ENCODE measurements at regions not wholly inside any gene's neighbourhood (a gene's known extent, or its start where the extent isn't known, plus 50 kb on each side); places are given as distances from the start of the nearest gene placed in this dataset.
"Not testable (repeated sequence)": the region's sequence is repeated elsewhere in the genome, so short reads cannot be mapped to it uniquely, and the experiment has no call there.

DNA sequence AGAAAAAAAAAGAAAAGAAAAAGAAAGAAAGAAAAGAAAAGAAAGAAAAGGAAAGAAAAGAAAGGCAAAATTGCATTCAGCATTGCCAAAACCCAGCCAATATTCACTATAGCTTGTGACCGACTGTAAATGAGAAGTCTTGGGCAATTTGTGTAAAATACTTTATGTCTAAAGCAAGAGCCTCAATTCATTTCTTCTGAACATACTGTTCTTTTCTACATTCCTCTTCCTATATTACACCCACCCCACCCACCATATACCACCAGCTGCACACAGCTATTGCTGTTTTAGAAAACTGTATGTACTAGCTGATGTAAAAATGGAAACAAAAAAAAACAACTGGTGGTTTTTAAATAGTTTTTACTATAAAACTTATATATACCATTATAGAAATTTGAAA lies 156.9 kb upstream of the TTC29 start:
- DNase-seq (ENCODE audit: low read depth in 2 of 2): no peak

- DNase-seq (ENCODE audit: low read depth in 2 of 2): no peak
Observed at GRCh38 chr4:147103403-147103946, 157.8 kb upstream of the TTC29 start.

DNA sequence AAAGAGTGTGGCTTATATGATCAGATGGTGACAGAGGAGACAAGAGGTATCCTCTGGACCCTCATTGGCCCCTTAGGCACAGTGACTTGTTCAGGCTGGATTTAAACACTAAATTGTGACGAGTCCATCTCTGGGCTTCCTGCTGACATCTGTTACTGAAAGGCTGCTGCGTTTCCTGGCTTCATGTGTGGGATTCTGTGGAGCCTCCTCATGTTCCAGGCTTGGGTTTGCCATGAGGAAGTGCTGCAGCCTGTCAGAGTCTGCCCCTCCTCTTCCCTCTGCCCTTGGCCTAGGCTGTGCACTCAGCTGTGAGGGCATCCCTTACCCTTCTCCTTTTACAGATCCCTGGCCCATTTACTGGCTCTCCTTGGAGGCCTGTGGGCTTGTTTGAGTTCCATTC lies 159.1 kb upstream of the TTC29 start:
- DNase-seq (ENCODE audit: low read depth in 2 of 2): no peak

DNA sequence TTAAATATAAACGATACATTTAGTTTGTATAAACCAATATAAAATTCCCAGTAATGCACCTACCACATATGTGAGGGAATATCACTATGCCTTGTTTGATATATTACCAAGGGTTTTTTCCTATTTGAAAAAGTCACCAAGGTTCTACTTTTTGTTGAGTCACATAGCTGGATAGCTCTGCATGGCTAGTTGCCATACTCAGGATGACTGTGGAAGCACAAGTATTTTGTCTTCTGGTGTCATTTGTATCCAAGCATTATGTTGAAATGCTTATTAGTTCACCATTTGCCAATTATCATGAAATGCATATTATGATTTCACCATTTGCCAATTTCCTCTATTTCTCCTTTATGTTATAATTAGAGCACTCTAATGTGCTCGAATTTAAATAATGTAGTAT lies 162.7 kb upstream of the TTC29 start:
- no peak for DNase-seq (ENCODE audit: low read depth in 2 of 2)

DNA sequence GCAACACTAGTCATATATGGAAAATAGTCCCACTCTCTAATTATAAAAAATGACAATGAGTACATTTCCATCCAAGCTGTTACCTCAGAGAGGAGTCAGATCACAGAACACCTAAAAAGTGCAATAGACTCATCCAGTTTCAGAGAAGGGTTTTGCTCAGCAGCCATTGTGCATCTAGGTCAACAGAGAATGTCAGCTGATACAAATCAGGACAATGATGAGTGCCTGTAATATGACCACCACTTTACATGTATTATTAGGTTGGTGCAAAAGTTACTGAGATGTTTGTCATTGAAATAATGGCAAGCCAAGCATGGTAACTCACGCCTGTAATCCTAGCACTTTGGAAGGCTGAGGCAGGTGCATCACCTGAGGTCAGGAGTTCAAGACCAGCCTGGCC lies 164.1 kb upstream of the TTC29 start:
- no peak for DNase-seq (ENCODE audit: low read depth in 2 of 2)

- DNase-seq (ENCODE audit: low read depth in 2 of 2): no peak
Observed at GRCh38 chr4:147110473-147111367, 165.1 kb upstream of the TTC29 start.

- not testable (repeated sequence) for DNase-seq (ENCODE audit: low read depth in 2 of 2)
Observed at GRCh38 chr4:147112196-147112595, 166.5 kb upstream of the TTC29 start.

- DNase-seq (ENCODE audit: low read depth in 2 of 2): no peak
Observed at GRCh38 chr4:147117431-147117830, 171.8 kb upstream of the TTC29 start.

DNA sequence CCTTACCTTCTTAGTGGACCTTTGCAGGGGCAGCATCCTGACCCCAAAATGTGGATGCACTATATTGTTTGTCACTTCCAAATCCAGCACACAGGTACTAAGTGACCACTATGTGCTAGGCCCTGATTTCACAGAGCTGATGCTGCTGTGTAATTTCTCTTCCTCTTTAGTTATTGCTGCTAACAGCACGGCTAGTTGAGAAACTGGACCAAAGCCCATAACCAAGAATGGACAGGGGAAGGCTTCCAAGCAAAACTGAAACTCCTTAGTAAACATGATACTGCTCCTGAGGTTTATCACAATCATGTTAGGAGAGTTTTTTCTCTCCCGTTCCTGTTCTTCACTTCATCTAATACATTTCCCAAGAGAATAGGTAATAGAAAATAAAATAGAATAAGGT lies 172.9 kb upstream of the TTC29 start:
- no peak for DNase-seq (ENCODE audit: low read depth in 2 of 2)

- no peak for DNase-seq (ENCODE audit: low read depth in 2 of 2)
Observed at GRCh38 chr4:147122685-147123084, 177.0 kb upstream of the TTC29 start.

GRCh38 chr4:147123146-147123545 lies 177.5 kb upstream of the TTC29 start:
- no peak for DNase-seq (ENCODE audit: low read depth in 2 of 2)

DNA sequence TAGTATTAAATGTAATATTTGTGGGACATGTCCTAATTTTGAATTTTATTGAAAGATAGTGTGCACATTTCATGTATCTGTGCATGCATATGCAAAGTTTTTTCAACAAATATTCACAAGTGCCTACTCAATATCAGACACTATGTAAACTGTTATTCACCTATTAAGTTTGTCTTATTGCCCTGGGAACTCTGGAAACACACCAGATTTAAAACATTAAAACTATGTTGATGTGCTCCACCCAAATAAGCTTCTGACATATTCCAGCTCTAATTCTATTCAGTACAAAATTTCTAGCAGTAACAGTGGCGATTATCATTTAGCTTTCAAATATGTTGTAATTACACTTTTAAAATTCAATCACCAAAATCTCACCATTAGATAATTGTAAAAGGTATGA lies 183.1 kb upstream of the TTC29 start:
- DNase-seq (ENCODE audit: low read depth in 2 of 2): no peak

DNA sequence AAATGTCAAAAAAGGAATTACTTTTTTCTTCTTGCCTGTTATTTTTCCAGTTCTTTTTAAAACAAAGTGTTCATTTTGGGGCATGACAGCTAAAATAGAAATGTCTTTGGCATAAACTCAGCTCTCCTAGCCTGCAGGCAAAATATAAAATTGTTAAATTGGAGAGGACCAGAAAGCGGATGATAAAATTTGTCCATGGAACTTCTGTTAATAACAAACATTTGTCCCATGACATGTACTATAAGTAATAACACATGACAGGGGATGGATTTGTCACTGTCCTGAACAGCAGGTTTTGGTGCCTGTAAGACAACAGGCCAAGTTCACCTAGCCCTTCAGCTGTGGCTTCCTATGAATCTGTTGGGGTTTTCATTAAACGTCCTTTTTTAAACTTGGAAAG lies 184.0 kb upstream of the TTC29 start:
- DNase-seq (ENCODE audit: low read depth in 2 of 2): no peak

DNA sequence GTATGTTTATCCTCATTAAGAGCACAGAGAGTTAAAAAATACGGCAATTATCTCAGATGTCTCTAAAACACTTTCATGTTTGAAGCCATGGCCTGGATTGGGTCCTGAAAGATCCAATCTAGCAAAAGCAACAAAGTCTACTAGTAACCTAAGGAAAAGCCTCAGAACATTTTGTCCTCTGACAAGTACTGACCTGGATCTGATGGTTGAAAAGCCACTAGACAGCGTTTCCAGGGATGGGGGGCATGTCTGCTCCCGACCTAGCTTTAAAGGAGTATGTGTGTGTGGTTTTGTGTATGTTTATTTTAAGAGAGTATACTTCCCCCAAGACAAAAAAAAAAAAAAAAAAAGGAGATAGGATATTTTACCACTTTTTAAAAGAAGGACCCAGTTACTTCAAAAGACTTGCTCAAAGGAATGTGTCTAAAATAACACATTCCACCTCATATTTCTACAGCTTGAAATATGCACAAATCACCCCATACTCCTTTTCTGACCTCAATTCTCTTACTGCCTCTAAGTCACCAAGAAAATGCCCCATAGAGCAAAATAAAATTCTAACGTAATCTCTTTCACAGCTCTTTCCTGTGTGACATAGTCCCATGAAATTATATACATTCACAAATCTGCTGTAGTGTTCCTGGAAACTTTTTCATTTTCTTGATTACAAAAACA lies 189.0 kb upstream of the TTC29 start:
- DNase-seq (ENCODE audit: low read depth in 2 of 2): no peak

DNA sequence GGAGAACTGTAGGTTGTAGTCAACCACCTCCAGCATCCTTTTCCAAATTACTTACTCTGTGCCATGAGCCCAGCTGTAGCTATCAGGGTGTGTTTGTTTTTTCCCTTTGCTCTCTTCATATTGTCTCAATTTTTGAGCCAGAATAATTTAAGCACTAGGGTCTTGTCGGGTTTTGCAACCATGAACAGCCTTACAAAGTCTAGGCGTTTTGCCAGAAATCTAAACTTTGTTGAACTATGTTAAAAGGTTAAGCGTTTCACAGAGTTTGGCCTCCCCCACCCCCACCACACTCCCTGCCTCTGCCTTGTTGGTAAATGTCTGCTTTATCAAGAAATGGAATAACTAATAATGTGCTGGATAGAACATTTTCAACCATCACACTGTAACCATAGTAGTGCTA lies 190.6 kb upstream of the TTC29 start:
- no peak for DNase-seq (ENCODE audit: low read depth in 2 of 2)

DNA sequence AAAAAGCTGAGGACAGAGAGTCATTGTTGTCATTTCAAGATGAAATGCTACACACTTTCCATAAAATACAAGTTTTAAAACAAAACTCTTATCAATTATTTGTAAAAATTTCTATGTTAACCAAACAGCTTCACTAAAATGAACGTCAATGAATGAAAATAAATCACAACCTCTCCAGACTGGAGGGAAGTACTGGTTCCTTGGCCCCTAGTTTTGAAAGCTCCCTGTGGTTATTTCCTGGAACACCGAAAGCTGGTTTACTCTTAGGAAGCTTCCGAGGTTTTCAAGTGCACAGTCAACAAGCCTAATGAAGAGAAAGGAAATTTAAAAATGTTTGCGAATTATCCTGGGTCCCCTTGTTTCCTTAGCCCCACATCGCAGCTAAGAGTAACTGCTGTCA lies 191.1 kb upstream of the TTC29 start:
- no peak for DNase-seq (ENCODE audit: low read depth in 2 of 2)

DNA sequence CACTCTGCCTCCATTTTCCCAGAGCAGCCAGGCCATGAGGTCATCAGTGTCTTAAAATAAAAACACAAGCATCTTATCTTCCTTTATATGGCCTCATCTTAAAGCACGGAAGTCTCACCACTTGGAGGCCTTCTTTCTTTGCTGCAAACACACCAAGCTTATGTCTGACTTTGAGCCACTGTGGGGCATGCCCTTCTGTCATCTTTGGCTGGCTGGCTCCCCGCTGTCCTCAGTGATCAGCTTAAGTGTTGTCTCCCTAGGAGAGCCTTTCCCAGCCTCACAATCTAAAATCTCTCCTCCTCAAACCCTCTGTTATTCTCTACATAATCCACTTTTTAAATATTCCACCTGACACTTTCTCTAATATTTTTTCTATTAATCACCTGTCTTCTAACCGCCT lies 191.6 kb upstream of the TTC29 start:
- no peak for DNase-seq (ENCODE audit: low read depth in 2 of 2)

DNA sequence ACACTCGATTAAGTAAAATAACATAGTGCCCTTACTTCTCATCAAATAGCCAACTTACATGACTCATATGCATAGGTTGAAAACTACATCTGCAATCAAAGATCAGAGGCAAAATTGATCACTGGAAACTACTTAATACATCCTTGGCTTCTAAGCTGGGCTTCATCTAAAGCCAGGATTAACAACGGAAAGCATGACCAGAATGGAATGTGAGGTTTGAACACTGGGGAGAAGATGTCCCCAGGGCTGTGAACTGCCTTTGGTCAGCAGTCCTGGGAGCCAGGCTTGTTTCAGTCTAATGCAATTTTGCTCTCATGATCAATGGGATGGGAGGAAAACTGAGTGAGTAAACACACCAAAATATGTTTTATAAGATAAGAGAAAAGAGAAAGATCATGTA lies 192.5 kb upstream of the TTC29 start:
- no peak for DNase-seq (ENCODE audit: low read depth in 2 of 2)

GRCh38 chr4:147139455-147140198 lies 194.0 kb upstream of the TTC29 start:
- DNase-seq (ENCODE audit: low read depth in 2 of 2): no peak

GRCh38 chr4:147151763-147152162 lies 206.1 kb upstream of the TTC29 start:
- no peak for DNase-seq (ENCODE audit: low read depth in 2 of 2)

DNA sequence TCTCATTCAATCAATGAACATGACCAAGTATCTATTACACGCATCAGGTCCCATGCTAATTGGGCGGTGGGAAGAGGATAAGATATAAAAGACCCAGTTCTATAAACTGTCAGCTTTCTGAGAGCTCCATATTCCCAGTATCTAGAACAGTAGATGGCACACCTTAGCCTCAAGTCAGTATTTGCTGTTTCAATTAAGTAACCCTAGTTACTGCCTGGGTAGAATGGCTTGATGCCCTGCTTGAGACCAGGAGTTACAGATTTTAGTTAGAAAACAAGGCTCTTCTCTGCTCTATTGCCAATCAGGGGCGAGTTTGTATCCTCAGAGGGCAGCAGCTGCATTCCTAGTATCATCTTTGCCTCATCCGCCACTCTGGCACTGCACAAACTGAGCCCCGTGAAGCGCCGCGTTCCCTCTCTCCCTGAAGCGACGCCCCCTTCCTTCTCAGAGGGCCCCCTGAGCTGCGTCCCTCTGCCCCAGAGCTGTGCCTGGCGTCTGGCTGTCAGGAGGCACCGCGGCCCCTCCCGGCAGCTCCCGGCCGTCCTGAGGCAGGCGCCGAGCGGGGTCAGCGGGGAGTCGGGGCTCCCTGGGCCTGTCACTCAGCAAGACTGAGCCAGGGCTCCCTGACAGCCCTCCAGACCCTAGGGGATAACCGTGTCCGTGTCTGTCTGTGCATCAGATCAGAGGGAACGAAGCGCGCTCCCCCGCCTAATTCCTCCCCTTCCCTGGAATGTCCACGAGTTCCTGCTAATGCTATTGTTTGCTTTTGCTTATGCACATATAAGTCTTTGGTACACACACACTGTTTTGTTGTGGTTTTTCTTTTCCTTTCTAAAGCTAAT lies 212.4 kb upstream of the TTC29 start:
- no peak for DNase-seq (ENCODE audit: low read depth in 2 of 2)
